HepG2 (cell line): ENCODE measurements at regions not wholly inside any gene's neighbourhood (a gene's known extent, or its start where the extent isn't known, plus 50 kb on each side); places are given as distances from the start of the nearest gene placed in this dataset.
"Not testable (repeated sequence)": the region's sequence is repeated elsewhere in the genome, so short reads cannot be mapped to it uniquely, and the experiment has no call there.

ENCODE experiments used
- ATAC-seq: fragments of 200-7000 bp; cut with Tn5 transposase; 3 replicates; pipeline ENCODE4 v1.9.1; 2020; ENCODE audit warnings: mild to moderate bottlenecking, moderate library complexity
- BruUV-seq: library from RNA; stranded (reverse); fragments of 400-500 nt; replicated peaks from 2 replicates; lab custom pipeline; 2021; lab: Mats Ljungman, UMichigan
- CTCF ChIA-PET: fragments of 300-600 bp; formaldehyde crosslinking; extraction: SDS; loops from one replicate; lab custom pipeline; 2021; ENCODE audit warnings: low total read pairs, inconsistent platforms, low intra/inter-chr PET ratio; lab: Yijun Ruan, JAX
- POLR2A ChIA-PET: fragments of 350-600 bp; sonication (Branson Sonifier 250); formaldehyde crosslinking; loops from one replicate; lab custom pipeline; 2020; ENCODE audit warnings: antibody characterized with exemption, inconsistent platforms; lab: Yijun Ruan, JAX
- DNase-seq: peaks from one replicate; pipeline ENCODE4 v3.0.0-alpha.2; 2015; ENCODE audit warnings: low spot score
- FAIRE-seq: peaks from 3 replicates; lab custom pipeline; 2011; peaks lifted over from hg19 to GRCh38; lab: Jason Lieb, UNC
- H2AFZ ChIP-seq: one replicate; pipeline ENCODE4 v1.6.1; 2011; ENCODE audit warnings: low read length, inconsistent platforms
- H3K27ac ChIP-seq: fragments of 300-600 bp; 3 replicates; pipeline ENCODE4 v1.8.0; 2011; ENCODE audit warnings: mixed run types, mild to moderate bottlenecking, mixed read lengths, low read length, inconsistent platforms; ENCODE audit not compliant: insufficient read depth; ENCODE audit errors: extremely low read length
- H3K27me3 ChIP-seq, 2 experiments: fragments of 200-600 bp in 1 of 2; 2 replicates in 1 of 2; 3 replicates in 1 of 2; pipeline versions ENCODE4 v1.6.0 to v1.8.0; 2011; ENCODE audit warnings: low read length in 2 of 2, mild to moderate bottlenecking in 2 of 2, moderate library complexity in 2 of 2, inconsistent platforms in 1 of 2; ENCODE audit not compliant: insufficient read depth in 2 of 2, control insufficient read depth in 1 of 2
- H3K36me3 ChIP-seq, 2 experiments: fragments of 200-600 bp in 1 of 2; replicated peaks in 1 of 2; 2 replicates in 1 of 2; 3 replicates in 1 of 2; pipeline versions ENCODE4 v1.5.1 to v1.8.0; 2011; ENCODE audit warnings: low read length in 2 of 2, inconsistent platforms in 1 of 2; ENCODE audit not compliant: insufficient read depth in 2 of 2, control insufficient read depth in 1 of 2
- H3K4me1 ChIP-seq: 2 replicates; pipeline ENCODE4 v1.5.1; 2012; ENCODE audit warnings: low read length, inconsistent platforms; ENCODE audit not compliant: insufficient read depth
- H3K4me2 ChIP-seq: 2 replicates; pipeline ENCODE4 v1.6.0; 2011; ENCODE audit warnings: low read depth, low read length, inconsistent platforms
- H3K4me3 ChIP-seq, 3 experiments: fragments of 200-600 bp in 1 of 3; sonication (generic), shearing (Covaris generic) in 1 of 3; replicated peaks in 1 of 3; 2 replicates each; pipeline ENCODE4 v1.5.1; 2011 to 2016; ENCODE audit warnings: low read length in 3 of 3, inconsistent platforms in 2 of 3, low read depth in 2 of 3, mild to moderate bottlenecking in 2 of 3, control low read depth in 1 of 3, mixed read lengths in 1 of 3; ENCODE audit not compliant: insufficient read depth in 1 of 3
- H3K79me2 ChIP-seq: one replicate; pipeline ENCODE4 v1.6.1; 2011; ENCODE audit warnings: low read length, inconsistent platforms; ENCODE audit not compliant: insufficient read depth
- H3K9ac ChIP-seq: 2 replicates; pipeline ENCODE4 v1.6.0; 2011; ENCODE audit warnings: mild to moderate bottlenecking, low read depth, low read length, inconsistent platforms; ENCODE audit not compliant: insufficient read depth
- H3K9me3 ChIP-seq: 2 replicates; pipeline ENCODE4 v1.5.1; 2012; ENCODE audit warnings: mild to moderate bottlenecking, low read length
- H4K20me1 ChIP-seq: 2 replicates; pipeline ENCODE4 v1.6.0; 2011; ENCODE audit warnings: inconsistent platforms, mild to moderate bottlenecking, low read length, moderate library complexity; ENCODE audit not compliant: insufficient read depth
- DMTF1 ChIP-seq: sonication (generic); formaldehyde crosslinking; IDR thresholded peaks from 2 replicates; pipeline ENCODE4 v1.4.0; 2020; ENCODE audit warnings: mild to moderate bottlenecking, missing genetic modification reagents
- IKZF1 ChIP-seq: fragments of 450-650 bp; IDR thresholded peaks from 2 replicates; pipeline ENCODE4 v1.7.1; 2016
- KDM5A ChIP-seq: fragments of 200-600 bp; sonication (generic); IDR thresholded peaks from 2 replicates; pipeline ENCODE4 v1.7.0; 2018; ENCODE audit warnings: antibody characterized with exemption, mild to moderate bottlenecking, low read length, borderline replicate concordance
- PITX1 ChIP-seq: sonication (generic); formaldehyde crosslinking; IDR thresholded peaks from 2 replicates; pipeline ENCODE4 v1.5.1; 2020; ENCODE audit warnings: mild to moderate bottlenecking, missing genetic modification reagents
- PTBP1 ChIP-seq: fragments of 200-400 bp; formaldehyde crosslinking; IDR thresholded peaks from 2 replicates; pipeline ENCODE4 v1.6.1; 2018; ENCODE audit warnings: low read length, low read depth; ENCODE audit not compliant: poor library complexity, severe bottlenecking
- RFXANK ChIP-seq: IDR thresholded peaks from 2 replicates; pipeline ENCODE4 v1.6.1; 2016
- SRSF9 ChIP-seq: fragments of 200-400 bp; formaldehyde crosslinking; IDR thresholded peaks from 2 replicates; pipeline ENCODE4 v1.6.1; 2018; ENCODE audit warnings: borderline replicate concordance, mild to moderate bottlenecking, low read depth, low read length; ENCODE audit not compliant: insufficient read depth, poor library complexity, severe bottlenecking
- ZFP36 ChIP-seq: fragments of 150-350 bp; IDR thresholded peaks from 2 replicates; pipeline ENCODE4 v1.6.1; 2018; ENCODE audit warnings: borderline replicate concordance, low read length, low read depth; ENCODE audit not compliant: partially characterized antibody
- ZFP91 ChIP-seq: sonication (generic); formaldehyde crosslinking; IDR thresholded peaks from 2 replicates; pipeline ENCODE4 v1.9.0; 2022; ENCODE audit warnings: missing genetic modification reagents, mild to moderate bottlenecking, borderline replicate concordance
- ZFX ChIP-seq: sonication (generic); formaldehyde crosslinking; IDR thresholded peaks from 2 replicates; pipeline ENCODE4 v1.4.0; 2020; ENCODE audit warnings: mild to moderate bottlenecking, low read depth, missing genetic modification reagents, moderate library complexity
- ZNF3 ChIP-seq: IDR thresholded peaks from 2 replicates; pipeline ENCODE4 v1.7.0; 2017; ENCODE audit warnings: inconsistent platforms
- ZNF317 ChIP-seq: sonication (generic); formaldehyde crosslinking; IDR thresholded peaks from 2 replicates; pipeline ENCODE4 v1.5.0; 2020; ENCODE audit warnings: mild to moderate bottlenecking, missing genetic modification reagents
- ZNF776 ChIP-seq: sonication (generic); formaldehyde crosslinking; IDR thresholded peaks from 2 replicates; pipeline ENCODE4 v1.4.0; 2020; ENCODE audit warnings: mild to moderate bottlenecking, missing genetic modification reagents
- ZNF83 ChIP-seq: sonication (generic); formaldehyde crosslinking; IDR thresholded peaks from 2 replicates; pipeline ENCODE4 v1.4.0; 2020; ENCODE audit warnings: missing genetic modification reagents, mild to moderate bottlenecking, borderline replicate concordance
- WGBS: methylation state at CpG from one replicate; pipeline ENCODE4 v1.1.6; 2017; ENCODE audit warnings: low lambda C conversion rate; 5-methylcytosine and 5-hydroxymethylcytosine counted together
- in situ Hi-C: cut with HindIII; loops from 2 replicates; pipeline ENCODE4 v1.10.0; 2017; ENCODE audit warnings: low pct_unique_long_range_greater_than_20kb; ENCODE audit not compliant: extremely low pct_ligation_motif_present
- intact Hi-C: fragments of 100-400 bp; cut with micrococcal nuclease; formaldehyde crosslinking; loops from one replicate; pipeline ENCODE4 v1.10.0; 2022; ENCODE audit not compliant: unreplicated experiment

GRCh38 chr12:37548266-37548805 is 768.2 kb upstream of the ALG10B start:
- POLR2A ChIA-PET, result no interaction called here
- intact Hi-C loops, result no loop called here

DNA sequence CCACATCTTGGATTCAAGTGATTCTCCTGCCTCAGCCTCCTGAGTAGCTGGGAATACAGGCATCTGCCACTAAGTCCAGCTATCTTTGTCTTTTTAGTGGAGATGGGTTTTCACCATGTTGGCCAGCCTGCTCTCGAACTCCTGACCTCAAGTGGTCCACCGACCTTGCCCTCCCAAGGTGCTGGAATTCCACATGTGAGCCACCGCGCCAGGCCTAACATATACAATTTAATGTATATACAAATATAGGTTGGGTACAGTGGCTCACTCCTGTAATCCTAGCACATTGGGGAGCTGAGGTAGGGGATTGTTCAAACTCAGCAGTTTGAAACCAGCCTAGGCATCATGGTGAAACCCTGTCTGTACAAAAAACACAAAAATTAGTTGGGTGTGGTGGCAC is 759.6 kb upstream of the ALG10B start:
- H3K27me3 ChIP-seq, ATAC-seq, H3K4me2 ChIP-seq, H3K27ac ChIP-seq, H3K4me3 ChIP-seq, CTCF ChIA-PET, in situ Hi-C loops, intact Hi-C loops, H3K9ac ChIP-seq, H2AFZ ChIP-seq, H3K4me1 ChIP-seq, H4K20me1 ChIP-seq, H3K36me3 ChIP-seq, FAIRE-seq, POLR2A ChIA-PET, DNase-seq, H3K79me2 ChIP-seq, BruUV-seq: not testable (repeated sequence)
- H3K9me3 ChIP-seq, result peaks cover 43% of the 10 kb centered on the region
- 50% methylated on average over 4 of the region's 4 CpGs for WGBS

More at GRCh38 chr12:37548266-37548805, 768.2 kb upstream of the ALG10B start:
- no peak overlapping the region for H3K27ac ChIP-seq
- no peak overlapping the region for H3K9ac ChIP-seq
- 58% methylated on average over 24 of the region's 25 CpGs for WGBS
- no peaks in the 10 kb centered on the region for H4K20me1 ChIP-seq
- H3K4me3 ChIP-seq, result no peak overlapping the region
- TF ChIP-seq ZFP36, result no peak
- TF ChIP-seq SRSF9, result no peak
- TF ChIP-seq ZNF776, result no peak
- no peak for TF ChIP-seq ZFP91 (CRISPR knock-in tag)
- no peak for TF ChIP-seq IKZF1
- no peak for TF ChIP-seq ZNF83 (CRISPR knock-in tag)
- TF ChIP-seq RFXANK, result no peak
- TF ChIP-seq ZFX (CRISPR knock-in tag), result no peak
- TF ChIP-seq KDM5A, result no peak
- no peak for TF ChIP-seq ZNF3
- TF ChIP-seq DMTF1 (CRISPR knock-in tag), result no peak
- TF ChIP-seq ZNF317, result no peak
- TF ChIP-seq PTBP1, result no peak
- TF ChIP-seq PITX1 (CRISPR knock-in tag), result no peak
- H2AFZ ChIP-seq, result no peak overlapping the region
- peaks cover 83% of the 10 kb centered on the region for H3K9me3 ChIP-seq
- no peaks in the 10 kb centered on the region for H3K27me3 ChIP-seq
- H3K79me2 ChIP-seq, result no peaks in the 10 kb centered on the region
- DNase-seq (no peak), ATAC-seq (no peak), FAIRE-seq (no peak)
- BruUV-seq, result no TSS peak
- in situ Hi-C loops, result no loop called here
- no peak overlapping the region for H3K4me2 ChIP-seq
- H3K36me3 ChIP-seq, result no peaks in the 10 kb centered on the region
- CTCF ChIA-PET, result no interaction called here
- no peaks in the 10 kb centered on the region for H3K4me1 ChIP-seq
